CD4-positive, CD25-positive, alpha-beta regulatory T cell (primary cell): ENCODE measurements at regions not wholly inside any gene's neighbourhood (a gene's known extent, or its start where the extent isn't known, plus 50 kb on each side); places are given as distances from the start of the nearest gene placed in this dataset.

Experiments
- ATAC-seq, 2 donors: fragments of 150-1000 bp; cut with Tn5 transposase; one replicate each; pipeline ENCODE4 v1.10.0; 2021; ENCODE audit warnings: low read depth in 2 of 2, moderate number of reproducible peaks in 2 of 2, moderate library complexity in 1 of 2
- DNase-seq, 3 donors: peaks; one replicate each; pipeline versions ENCODE4 v3.0.0 to v3.0.0-alpha.2; 2012 to 2022; ENCODE audit warnings: mixed read lengths in 1 of 3
- H3K27ac ChIP-seq: one replicate; pipeline ENCODE4 v1.7.0; 2013; ENCODE audit warnings: mild to moderate bottlenecking, low read length; ENCODE audit not compliant: insufficient read depth, poor library complexity, severe bottlenecking
- H3K27me3 ChIP-seq: one replicate; pipeline ENCODE4 v1.7.0; 2013; ENCODE audit warnings: low read length; ENCODE audit not compliant: control insufficient read depth, insufficient read depth
- H3K36me3 ChIP-seq: one replicate; pipeline ENCODE4 v1.7.0; 2013; ENCODE audit warnings: mild to moderate bottlenecking, low read length, moderate library complexity; ENCODE audit not compliant: control insufficient read depth, insufficient read depth
- H3K4me1 ChIP-seq: 2 replicates; pipeline ENCODE4 v1.7.0; 2013; ENCODE audit warnings: mild to moderate bottlenecking, low read length; ENCODE audit not compliant: insufficient read depth, control insufficient read depth, poor library complexity, severe bottlenecking
- H3K4me3 ChIP-seq: one replicate; pipeline ENCODE4 v1.7.0; 2013; ENCODE audit warnings: low read depth, mild to moderate bottlenecking, low read length, moderate library complexity
- H3K9me3 ChIP-seq, 2 experiments: 1 replicate in 1 of 2; 2 replicates in 1 of 2; pipeline ENCODE4 v1.7.0; 2013; ENCODE audit warnings: low read length in 2 of 2, mild to moderate bottlenecking in 1 of 2, moderate library complexity in 1 of 2; ENCODE audit not compliant: control insufficient read depth in 2 of 2
- H3K27ac Mint-ChIP-seq, 3 donors: one replicate each; pipeline ENCODE4 v1.8.0; 2020 to 2022; ENCODE audit warnings: mild to moderate bottlenecking in 3 of 3, mixed read lengths in 3 of 3, moderate library complexity in 2 of 3
- H3K27me3 Mint-ChIP-seq: one replicate; pipeline ENCODE4 v1.8.0; 2022; ENCODE audit warnings: mild to moderate bottlenecking, mixed read lengths
- H3K36me3 Mint-ChIP-seq: one replicate; pipeline ENCODE4 v1.8.0; 2020; ENCODE audit warnings: mixed read lengths
- H3K4me1 Mint-ChIP-seq, 4 donors: one replicate each; pipeline ENCODE4 v1.8.0; 2020 to 2022; ENCODE audit warnings: mixed read lengths in 4 of 4, mild to moderate bottlenecking in 1 of 4
- H3K4me3 Mint-ChIP-seq, 4 donors: one replicate each; pipeline ENCODE4 v1.8.0; 2020 to 2022; ENCODE audit warnings: mild to moderate bottlenecking in 4 of 4, mixed read lengths in 4 of 4, moderate library complexity in 3 of 4
- H3K9me3 Mint-ChIP-seq, 7 donors: one replicate each; pipeline ENCODE4 v1.8.0; 2020 to 2022; ENCODE audit warnings: mixed read lengths in 7 of 7, mild to moderate bottlenecking in 3 of 7, moderate library complexity in 2 of 7

GRCh38 chrY:8329929-8330328, 1007.3 kb upstream of the TSPY4 start:
- no peaks in the 10 kb centered on the region for H3K36me3 ChIP-seq

GRCh38 chrY:8333328-8333727, 1003.9 kb upstream of the TSPY4 start:
- no peak overlapping the region for H3K27ac Mint-ChIP-seq
- Histone ChIP-seq H3K9me3 (no peaks in the 10 kb centered on the region), H3K36me3 (no peaks in the 10 kb centered on the region), H3K4me3 (no peak overlapping the region), H3K4me1 (no peaks in the 10 kb centered on the region), H3K27me3 (no peaks in the 10 kb centered on the region), H3K27ac (no peak overlapping the region)
- H3K4me3 Mint-ChIP-seq, result no peak overlapping the region
- no peaks in the 10 kb centered on the region for H3K27me3 Mint-ChIP-seq
- H3K36me3 Mint-ChIP-seq, result no peaks in the 10 kb centered on the region
- H3K4me1 Mint-ChIP-seq, result no peaks in the 10 kb centered on the region
- peaks cover 0 to 2% (median 0%) of the 10 kb centered on the region in 7 donors for H3K9me3 Mint-ChIP-seq
- ATAC-seq (no peak), DNase-seq (no peak)

More at GRCh38 chrY:8329929-8330328, 1007.3 kb upstream of the TSPY4 start:
- Mint-ChIP-seq H3K27me3 (no peaks in the 10 kb centered on the region), H3K4me3 (no peak overlapping the region), H3K9me3 (no peaks in the 10 kb centered on the region), H3K27ac (no peak overlapping the region), H3K4me1 (no peaks in the 10 kb centered on the region), H3K36me3 (no peaks in the 10 kb centered on the region)
- Histone ChIP-seq H3K27ac (no peak overlapping the region), H3K4me1 (no peaks in the 10 kb centered on the region), H3K9me3 (no peaks in the 10 kb centered on the region), H3K27me3 (no peaks in the 10 kb centered on the region), H3K4me3 (no peak overlapping the region)
- no peak for DNase-seq
- no peak for ATAC-seq

- Mint-ChIP-seq H3K36me3 (no peaks in the 10 kb centered on the region), H3K4me3 (no peak overlapping the region), H3K27ac (no peak overlapping the region), H3K9me3 (peaks cover 0 to 2% (median 0%) of the 10 kb centered on the region in 7 donors), H3K27me3 (no peaks in the 10 kb centered on the region), H3K4me1 (no peaks in the 10 kb centered on the region)
- H3K9me3 ChIP-seq, result no peaks in the 10 kb centered on the region
- ATAC-seq, result no peak
- H3K4me3 ChIP-seq, result no peak overlapping the region
- no peak for DNase-seq
- H3K27me3 ChIP-seq, result no peaks in the 10 kb centered on the region
- no peaks in the 10 kb centered on the region for H3K4me1 ChIP-seq
- H3K27ac ChIP-seq, result no peak overlapping the region
- H3K36me3 ChIP-seq, result no peaks in the 10 kb centered on the region
These were observed 1001.9 kb upstream of the TSPY4 start for GRCh38 chrY:8335299-8335835.

GRCh38 chrY:8336112-8336774, 1001.0 kb upstream of the TSPY4 start:
- no peaks in the 10 kb centered on the region for H3K9me3 ChIP-seq
- Mint-ChIP-seq H3K36me3 (no peaks in the 10 kb centered on the region), H3K27ac (no peak overlapping the region), H3K9me3 (peaks cover 0 to 4% (median 0%) of the 10 kb centered on the region in 7 donors), H3K4me3 (no peak overlapping the region), H3K27me3 (no peaks in the 10 kb centered on the region), H3K4me1 (no peaks in the 10 kb centered on the region)
- ATAC-seq, result no peak
- no peak overlapping the region for H3K4me3 ChIP-seq
- H3K36me3 ChIP-seq, result no peaks in the 10 kb centered on the region
- no peaks in the 10 kb centered on the region for H3K27me3 ChIP-seq
- DNase-seq, result no peak
- no peak overlapping the region for H3K27ac ChIP-seq
- no peaks in the 10 kb centered on the region for H3K4me1 ChIP-seq

GRCh38 chrY:8341000-8341399, 996.3 kb upstream of the TSPY4 start:
- H3K36me3 ChIP-seq, result no peaks in the 10 kb centered on the region
- Mint-ChIP-seq H3K36me3 (no peaks in the 10 kb centered on the region), H3K4me3 (no peak overlapping the region), H3K27ac (no peak overlapping the region), H3K27me3 (no peaks in the 10 kb centered on the region), H3K9me3 (peaks cover 0 to 4% (median 0%) of the 10 kb centered on the region in 7 donors), H3K4me1 (no peaks in the 10 kb centered on the region)
- H3K4me1 ChIP-seq, result no peaks in the 10 kb centered on the region
- no peak overlapping the region for H3K27ac ChIP-seq
- ATAC-seq, result no peak
- no peaks in the 10 kb centered on the region for H3K27me3 ChIP-seq
- no peak for DNase-seq
- no peaks in the 10 kb centered on the region for H3K9me3 ChIP-seq
- H3K4me3 ChIP-seq, result no peak overlapping the region

- H3K4me1 Mint-ChIP-seq, result no peaks in the 10 kb centered on the region
- no peak overlapping the region for H3K27ac Mint-ChIP-seq
- H3K27me3 ChIP-seq, result no peaks in the 10 kb centered on the region
- H3K36me3 Mint-ChIP-seq, result no peaks in the 10 kb centered on the region
- H3K9me3 Mint-ChIP-seq, result peaks cover 0 to 4% (median 0%) of the 10 kb centered on the region in 7 donors
- DNase-seq, result no peak
- H3K4me1 ChIP-seq, result no peaks in the 10 kb centered on the region
- no peak overlapping the region for H3K4me3 Mint-ChIP-seq
- no peaks in the 10 kb centered on the region for H3K36me3 ChIP-seq
- H3K9me3 ChIP-seq, result no peaks in the 10 kb centered on the region
- ATAC-seq, result no peak
- no peak overlapping the region for H3K27ac ChIP-seq
- no peaks in the 10 kb centered on the region for H3K27me3 Mint-ChIP-seq
- no peak overlapping the region for H3K4me3 ChIP-seq
These were observed 995.1 kb upstream of the TSPY4 start for GRCh38 chrY:8342173-8342572.

GRCh38 chrY:8351241-8351640, 986.0 kb upstream of the TSPY4 start:
- Histone ChIP-seq H3K4me1 (no peaks in the 10 kb centered on the region), H3K9me3 (no peaks in the 10 kb centered on the region), H3K4me3 (no peak overlapping the region), H3K27ac (no peak overlapping the region), H3K27me3 (no peaks in the 10 kb centered on the region), H3K36me3 (no peaks in the 10 kb centered on the region)
- Mint-ChIP-seq H3K27me3 (no peaks in the 10 kb centered on the region), H3K36me3 (no peaks in the 10 kb centered on the region), H3K4me1 (no peaks in the 10 kb centered on the region), H3K4me3 (no peak overlapping the region), H3K9me3 (no peaks in the 10 kb centered on the region), H3K27ac (no peak overlapping the region)
- no peak for DNase-seq
- ATAC-seq, result no peak

GRCh38 chrY:8352201-8352600, 985.1 kb upstream of the TSPY4 start:
- Mint-ChIP-seq H3K4me3 (no peak overlapping the region), H3K9me3 (no peaks in the 10 kb centered on the region), H3K4me1 (no peaks in the 10 kb centered on the region), H3K27ac (no peak overlapping the region), H3K27me3 (no peaks in the 10 kb centered on the region), H3K36me3 (no peaks in the 10 kb centered on the region)
- ATAC-seq (no peak), DNase-seq (no peak)
- no peaks in the 10 kb centered on the region for H3K9me3 ChIP-seq
- no peak overlapping the region for H3K4me3 ChIP-seq
- no peak overlapping the region for H3K27ac ChIP-seq
- H3K36me3 ChIP-seq, result no peaks in the 10 kb centered on the region
- H3K4me1 ChIP-seq, result no peaks in the 10 kb centered on the region
- no peaks in the 10 kb centered on the region for H3K27me3 ChIP-seq
